Caco-2 (cell line): ENCODE measurements at regions not wholly inside any gene's neighbourhood (a gene's known extent, or its start where the extent isn't known, plus 50 kb on each side); places are given as distances from the start of the nearest gene placed in this dataset.

ENCODE experiments used
- BruUV-seq: library from RNA; stranded (reverse); fragments of 400-500 nt; replicated peaks from 2 replicates; lab custom pipeline; 2021; lab: Mats Ljungman, UMichigan
- CTCF ChIA-PET: fragments of 300-600 bp; sonication (Branson Sonifier 250); formaldehyde crosslinking; loops from one replicate; lab custom pipeline; 2022; ENCODE audit warnings: antibody characterized with exemption; lab: Charles Lee
- POLR2A ChIA-PET: fragments of 300-600 bp; sonication (Branson Sonifier 250); formaldehyde crosslinking; loops from one replicate; lab custom pipeline; 2022; ENCODE audit warnings: antibody characterized with exemption; lab: Charles Lee
- DNase-seq, 2 experiments: peaks; one replicate each; pipeline versions ENCODE4 v3.0.0 to v3.0.0-alpha.2; 2020 to 2022
- H3K27me3 ChIP-seq: replicated peaks from 2 replicates; pipeline ENCODE4 v1.6.0; 2011; ENCODE audit warnings: low read length; ENCODE audit not compliant: control insufficient read depth, insufficient read depth
- H3K36me3 ChIP-seq: 2 replicates; pipeline ENCODE4 v1.5.1; 2011; ENCODE audit warnings: low read length; ENCODE audit not compliant: control insufficient read depth, insufficient read depth
- H3K4me1 ChIP-seq: fragments of 250-450 bp; sonication (Bioruptor Pico); 2 replicates; pipeline ENCODE4 v1.5.1; 2020; ENCODE audit warnings: mild to moderate bottlenecking
- H3K4me3 ChIP-seq: 2 replicates; pipeline ENCODE4 v1.5.1; 2011; ENCODE audit warnings: low read depth, mild to moderate bottlenecking, control low read depth, low read length
- H3K9me3 ChIP-seq: fragments of 250-450 bp; sonication (Bioruptor Pico); 2 replicates; pipeline ENCODE4 v1.5.1; 2020; ENCODE audit warnings: mild to moderate bottlenecking, moderate library complexity
- H3K27ac Mint-ChIP-seq: one replicate; pipeline ENCODE4 v1.8.0; 2022; ENCODE audit warnings: mixed read lengths; ENCODE audit not compliant: unreplicated experiment
- H3K27me3 Mint-ChIP-seq: one replicate; pipeline ENCODE4 v1.8.0; 2022; ENCODE audit warnings: mixed read lengths; ENCODE audit not compliant: insufficient read depth, unreplicated experiment
- H3K36me3 Mint-ChIP-seq: one replicate; pipeline ENCODE4 v1.8.0; 2022; ENCODE audit warnings: mild to moderate bottlenecking, mixed read lengths; ENCODE audit not compliant: insufficient read depth, unreplicated experiment
- H3K4me1 Mint-ChIP-seq: one replicate; pipeline ENCODE4 v1.8.0; 2022; ENCODE audit warnings: low read depth, mixed read lengths; ENCODE audit not compliant: unreplicated experiment
- H3K4me3 Mint-ChIP-seq: one replicate; pipeline ENCODE4 v1.8.0; 2022; ENCODE audit warnings: mild to moderate bottlenecking, moderate library complexity, mixed read lengths; ENCODE audit not compliant: unreplicated experiment
- H3K9me3 Mint-ChIP-seq: one replicate; pipeline ENCODE4 v1.8.0; 2022; ENCODE audit warnings: mixed read lengths; ENCODE audit not compliant: unreplicated experiment
- intact Hi-C: fragments of 100-400 bp; cut with micrococcal nuclease; formaldehyde crosslinking; loops from one replicate; pipeline ENCODE4 v1.10.0; 2022; ENCODE audit not compliant: unreplicated experiment
- TF ChIP-seq, protein P1 (sequence below), 2 experiments: fragments of 200-600 bp in 1 of 2; IDR thresholded peaks; 1 replicate in 1 of 2; 2 replicates in 1 of 2; pipeline versions ENCODE4 v1.5.1 to v1.8.0; 2011 to 2022; ENCODE audit warnings: antibody characterized with exemption in 1 of 2, control low read depth in 1 of 2, inconsistent platforms in 1 of 2, low read depth in 1 of 2, low read length in 1 of 2, mild to moderate bottlenecking in 1 of 2, moderate library complexity in 1 of 2; ENCODE audit not compliant: insufficient read depth in 1 of 2, severe bottlenecking in 1 of 2, unreplicated experiment in 1 of 2

DNA sequence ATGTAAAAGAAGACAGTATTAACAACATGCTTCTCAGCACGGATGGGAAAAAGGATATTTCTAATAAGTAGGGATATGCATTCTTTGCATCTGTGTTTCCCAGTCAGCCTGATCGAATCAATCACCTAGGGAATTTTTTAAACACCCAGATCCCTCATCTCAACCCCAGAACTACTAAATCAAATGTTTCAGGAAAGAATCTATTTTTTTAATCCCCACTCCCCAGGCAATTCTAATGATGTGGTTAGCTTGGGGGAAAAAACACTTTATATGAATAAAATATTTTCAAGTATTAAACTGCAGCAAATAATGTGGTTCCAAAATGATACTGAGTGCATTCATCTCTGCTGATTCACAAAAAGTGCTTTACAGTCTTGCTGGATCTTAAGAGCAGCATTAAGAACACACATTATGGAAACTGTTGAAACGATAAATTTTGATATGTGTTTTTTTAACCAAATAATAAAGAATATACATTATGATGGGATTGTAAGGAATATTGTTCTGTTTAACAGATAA, 68.7 kb upstream of the GUCY1A1 start:
- Mint-ChIP-seq H3K27me3 (no peaks in the 10 kb centered on the region), H3K4me3 (no peak overlapping the region), H3K9me3 (no peaks in the 10 kb centered on the region), H3K36me3 (no peaks in the 10 kb centered on the region), H3K27ac (no peak overlapping the region), H3K4me1 (no peaks in the 10 kb centered on the region)
- TF ChIP-seq, protein P1, sequence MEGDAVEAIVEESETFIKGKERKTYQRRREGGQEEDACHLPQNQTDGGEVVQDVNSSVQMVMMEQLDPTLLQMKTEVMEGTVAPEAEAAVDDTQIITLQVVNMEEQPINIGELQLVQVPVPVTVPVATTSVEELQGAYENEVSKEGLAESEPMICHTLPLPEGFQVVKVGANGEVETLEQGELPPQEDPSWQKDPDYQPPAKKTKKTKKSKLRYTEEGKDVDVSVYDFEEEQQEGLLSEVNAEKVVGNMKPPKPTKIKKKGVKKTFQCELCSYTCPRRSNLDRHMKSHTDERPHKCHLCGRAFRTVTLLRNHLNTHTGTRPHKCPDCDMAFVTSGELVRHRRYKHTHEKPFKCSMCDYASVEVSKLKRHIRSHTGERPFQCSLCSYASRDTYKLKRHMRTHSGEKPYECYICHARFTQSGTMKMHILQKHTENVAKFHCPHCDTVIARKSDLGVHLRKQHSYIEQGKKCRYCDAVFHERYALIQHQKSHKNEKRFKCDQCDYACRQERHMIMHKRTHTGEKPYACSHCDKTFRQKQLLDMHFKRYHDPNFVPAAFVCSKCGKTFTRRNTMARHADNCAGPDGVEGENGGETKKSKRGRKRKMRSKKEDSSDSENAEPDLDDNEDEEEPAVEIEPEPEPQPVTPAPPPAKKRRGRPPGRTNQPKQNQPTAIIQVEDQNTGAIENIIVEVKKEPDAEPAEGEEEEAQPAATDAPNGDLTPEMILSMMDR (IDR thresholded peaks at IDR 0.05; ENCODE audit: insufficient read depth in 1 of 2, low read depth in 1 of 2, low read length in 1 of 2, severe bottlenecking in 1 of 2, unreplicated experiment in 1 of 2): no peak
- Histone ChIP-seq H3K36me3 (no peaks in the 10 kb centered on the region), H3K9me3 (no peaks in the 10 kb centered on the region), H3K4me1 (no peaks in the 10 kb centered on the region; the same call in 1 of the 2 replicates), H3K27me3 (no peaks in the 10 kb centered on the region), H3K4me3 (no peak overlapping the region)
- DNase-seq: no peak
- intact Hi-C loops: no loop called here
- POLR2A ChIA-PET: no interaction called here
- CTCF ChIA-PET: no interaction called here
- BruUV-seq: no TSS peak

DNA sequence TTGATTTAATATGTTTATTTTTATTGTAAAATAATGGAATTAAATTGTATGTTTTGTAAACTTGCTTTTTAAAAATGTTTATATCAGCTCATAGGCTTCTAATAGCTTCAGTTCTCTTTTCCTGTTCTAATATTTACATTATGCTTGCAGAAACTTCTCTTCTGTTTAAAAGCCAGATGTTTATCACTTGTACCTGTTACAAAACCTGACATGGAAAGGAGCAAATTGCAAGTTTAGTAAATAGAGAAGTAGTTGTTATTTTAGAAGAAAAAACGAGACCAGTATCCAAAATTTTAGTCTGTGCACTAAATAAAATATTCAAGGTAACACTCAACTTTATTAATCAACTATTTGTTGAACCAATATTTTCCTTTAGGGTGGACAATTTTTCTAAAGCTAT, 69.4 kb upstream of the GUCY1A1 start:
- Mint-ChIP-seq H3K27me3 (no peaks in the 10 kb centered on the region), H3K4me3 (no peak overlapping the region), H3K9me3 (no peaks in the 10 kb centered on the region), H3K4me1 (no peaks in the 10 kb centered on the region), H3K27ac (no peak overlapping the region), H3K36me3 (no peaks in the 10 kb centered on the region)
- H3K4me1 ChIP-seq: no peaks in the 10 kb centered on the region; the same call in 1 of the 2 replicates
- CTCF ChIA-PET: no interaction called here
- H3K4me3 ChIP-seq: no peak overlapping the region
- no peak for DNase-seq
- TF ChIP-seq, protein P1 (IDR thresholded peaks at IDR 0.05; ENCODE audit: insufficient read depth in 1 of 2, low read depth in 1 of 2, low read length in 1 of 2, severe bottlenecking in 1 of 2, unreplicated experiment in 1 of 2): no peak
- no peaks in the 10 kb centered on the region for H3K36me3 ChIP-seq
- intact Hi-C loops: no loop called here
- POLR2A ChIA-PET: no interaction called here
- H3K27me3 ChIP-seq: no peaks in the 10 kb centered on the region
- no TSS peak for BruUV-seq
- H3K9me3 ChIP-seq: no peaks in the 10 kb centered on the region

DNA sequence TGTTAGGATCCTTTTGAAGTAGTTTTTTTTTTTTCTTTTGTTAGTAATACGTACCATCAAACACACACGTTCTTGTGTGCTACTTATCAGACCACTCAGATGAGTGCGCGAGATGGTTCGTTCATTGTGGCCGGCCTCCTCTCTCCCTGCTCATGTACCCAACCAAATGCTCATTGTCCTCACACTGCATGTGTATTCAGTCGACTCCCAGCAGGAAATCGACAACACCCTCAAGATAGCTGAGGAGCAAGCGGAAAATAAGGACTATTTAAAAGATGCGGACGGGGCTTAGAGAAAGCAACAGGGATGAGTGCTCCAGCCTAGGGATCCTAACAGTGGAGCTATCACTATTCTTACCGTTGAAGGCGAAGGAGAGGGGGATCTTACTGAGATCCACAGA, 72.9 kb upstream of the GUCY1A1 start:
- no peaks in the 10 kb centered on the region for H3K27me3 Mint-ChIP-seq
- H3K36me3 Mint-ChIP-seq: no peaks in the 10 kb centered on the region
- no peak overlapping the region for H3K27ac Mint-ChIP-seq
- no peaks in the 10 kb centered on the region for H3K4me1 ChIP-seq
- intact Hi-C loops: no loop called here
- BruUV-seq: no TSS peak
- H3K27me3 ChIP-seq: no peaks in the 10 kb centered on the region
- TF ChIP-seq, protein P1 (IDR thresholded peaks at IDR 0.05; ENCODE audit: insufficient read depth in 1 of 2, low read depth in 1 of 2, low read length in 1 of 2, severe bottlenecking in 1 of 2, unreplicated experiment in 1 of 2): no peak
- H3K9me3 Mint-ChIP-seq: no peaks in the 10 kb centered on the region
- no peaks in the 10 kb centered on the region for H3K4me1 Mint-ChIP-seq
- no peaks in the 10 kb centered on the region for H3K36me3 ChIP-seq
- H3K4me3 Mint-ChIP-seq: no peak overlapping the region
- CTCF ChIA-PET: no interaction called here
- POLR2A ChIA-PET: no interaction called here
- no peak overlapping the region for H3K4me3 ChIP-seq
- H3K9me3 ChIP-seq: no peaks in the 10 kb centered on the region
- no peak for DNase-seq
